HG03039 (cell line): ENCODE measurements at regions not wholly inside any gene's neighbourhood (a gene's known extent, or its start where the extent isn't known, plus 50 kb on each side); places are given as distances from the start of the nearest gene placed in this dataset.

Experiments
- ATAC-seq: cut with Tn5 transposase; IDR thresholded peaks from one replicate; pipeline ENCODE4 v1.9.1; 2021; ENCODE audit warnings: mild to moderate bottlenecking, moderate library complexity; ENCODE audit not compliant: unreplicated experiment

DNA sequence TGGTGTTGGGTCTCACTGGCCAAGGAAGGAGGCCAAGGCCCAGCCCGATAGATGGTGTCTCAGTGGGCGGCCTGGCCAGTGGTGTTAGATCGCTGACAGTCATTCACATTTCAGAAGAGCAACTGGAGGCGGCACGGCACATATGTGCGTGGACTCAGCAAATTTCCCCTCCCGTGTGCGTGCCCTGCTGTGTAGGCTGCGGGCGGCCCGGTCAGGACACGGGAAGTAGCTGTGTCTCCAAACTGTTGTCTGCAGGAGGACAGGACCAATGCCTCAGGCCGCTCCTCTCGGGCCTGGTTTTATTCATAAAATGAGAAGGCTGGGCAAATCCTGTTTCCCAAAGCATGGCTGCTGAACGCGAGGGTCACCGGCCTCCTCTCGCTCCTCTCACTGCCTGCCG, 711.7 kb downstream of the BRD1 start:
- no peak for ATAC-seq

DNA sequence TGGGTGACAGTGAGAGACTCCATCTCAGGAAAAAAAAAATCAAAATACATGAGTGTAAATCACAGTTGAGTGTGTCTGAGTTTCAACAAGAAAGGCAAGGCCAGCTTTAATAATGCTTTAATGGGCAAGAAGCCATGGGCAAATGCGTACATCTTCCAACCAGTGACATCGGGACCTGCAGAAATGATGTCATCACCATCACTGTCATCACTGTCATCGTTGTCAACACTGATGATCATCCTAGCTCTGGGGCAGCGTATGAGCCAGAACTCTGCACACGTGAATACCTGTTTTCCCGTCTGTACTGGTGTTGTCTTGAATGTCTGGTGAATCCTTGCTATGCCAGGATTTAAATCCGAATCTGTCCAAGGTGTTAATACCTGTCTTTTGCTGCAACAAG, 712.5 kb downstream of the BRD1 start:
- no peak for ATAC-seq

- ATAC-seq: no peak
These were observed 713.9 kb downstream of the BRD1 start for GRCh38 chr22:49113758-49114157.

GRCh38 chr22:49112661-49113626, 714.7 kb downstream of the BRD1 start:
- no peak for ATAC-seq

- no peak for ATAC-seq
These were observed 715.5 kb downstream of the BRD1 start for GRCh38 chr22:49112176-49112575.

DNA sequence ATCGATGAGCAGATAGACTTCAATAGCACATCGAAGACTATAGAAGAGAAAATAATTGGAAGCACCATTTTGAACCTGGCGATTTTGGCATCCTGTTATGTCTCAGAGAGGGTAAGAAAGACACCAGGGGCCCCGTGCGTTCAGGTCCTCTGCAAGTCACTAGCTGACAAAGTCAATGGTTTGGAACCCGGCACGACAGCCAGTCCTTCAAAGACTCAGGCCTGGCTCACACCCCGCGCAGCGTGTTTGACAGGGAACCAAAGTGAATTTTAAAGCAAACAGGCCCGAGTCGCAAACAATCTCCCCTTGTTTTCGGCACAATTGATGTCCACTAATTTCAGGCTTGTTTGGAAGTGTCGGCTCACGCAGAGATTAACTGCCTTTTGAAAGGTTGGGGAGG, 716.6 kb downstream of the BRD1 start:
- ATAC-seq: no peak

GRCh38 chr22:49108636-49109315, 718.9 kb downstream of the BRD1 start:
- ATAC-seq: no peak

DNA sequence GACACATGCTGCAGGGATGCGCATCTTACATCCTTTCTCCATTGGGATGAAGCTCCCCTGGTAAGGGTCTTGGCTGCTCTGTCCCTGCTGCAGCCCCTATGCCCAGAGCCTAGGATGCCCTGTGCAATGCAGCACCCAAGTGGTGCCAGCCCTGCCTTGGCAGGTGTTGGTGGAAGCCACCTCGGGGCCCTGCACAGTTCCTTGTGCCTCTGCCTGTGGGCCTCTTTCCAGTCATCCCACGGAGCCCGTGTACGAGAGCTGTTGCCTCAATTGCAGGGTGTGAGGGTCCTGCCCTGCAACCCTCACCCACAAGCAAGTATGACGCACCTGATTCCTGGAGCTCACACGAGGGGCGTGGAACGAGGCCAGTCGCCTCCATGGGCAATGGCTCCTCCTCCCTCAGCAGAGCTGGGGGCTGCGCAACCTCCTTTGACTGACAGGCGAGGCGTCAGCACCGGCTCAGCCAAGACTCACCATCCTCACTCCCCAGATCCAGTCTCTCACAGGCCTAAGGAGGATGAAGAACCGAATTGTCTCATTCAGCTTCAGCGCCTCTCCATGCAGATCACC, 719.6 kb downstream of the BRD1 start:
- ATAC-seq: no peak

DNA sequence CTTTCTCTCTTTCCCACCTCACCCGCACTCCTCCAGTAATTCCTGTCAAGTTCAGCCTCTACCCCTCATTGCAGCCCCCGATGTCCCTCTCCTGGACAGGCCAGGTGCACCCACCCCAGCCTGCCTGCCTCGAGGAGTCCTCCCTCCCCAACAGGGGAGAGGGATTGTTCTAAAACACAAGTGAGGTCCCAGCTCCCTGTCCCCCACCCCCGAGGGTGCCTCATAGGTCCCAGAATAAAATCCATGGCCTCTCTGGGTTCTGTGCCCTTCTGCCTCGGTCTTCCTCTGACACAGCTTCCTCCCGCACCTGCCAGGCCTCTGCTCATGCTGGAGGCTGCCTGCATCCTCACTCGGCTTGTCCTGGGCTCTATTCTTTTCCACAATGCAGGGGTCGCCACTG, 720.1 kb downstream of the BRD1 start:
- no peak for ATAC-seq

DNA sequence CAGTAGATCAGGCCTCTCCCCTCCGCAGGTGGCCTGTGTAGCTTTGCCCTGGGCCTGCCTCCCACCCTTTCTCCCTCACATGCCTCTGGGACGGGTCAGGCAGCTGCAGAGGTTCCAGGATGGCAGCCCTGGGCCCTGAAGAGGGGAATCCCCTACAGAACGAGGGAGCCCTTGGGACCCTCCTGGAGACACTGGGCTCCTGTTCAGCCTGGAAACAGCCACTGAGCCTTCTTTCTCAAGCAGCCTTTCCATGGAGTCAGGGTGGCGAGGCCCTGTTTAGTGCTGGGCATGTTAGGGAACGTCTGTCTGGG, 720.9 kb downstream of the BRD1 start:
- ATAC-seq: no peak

DNA sequence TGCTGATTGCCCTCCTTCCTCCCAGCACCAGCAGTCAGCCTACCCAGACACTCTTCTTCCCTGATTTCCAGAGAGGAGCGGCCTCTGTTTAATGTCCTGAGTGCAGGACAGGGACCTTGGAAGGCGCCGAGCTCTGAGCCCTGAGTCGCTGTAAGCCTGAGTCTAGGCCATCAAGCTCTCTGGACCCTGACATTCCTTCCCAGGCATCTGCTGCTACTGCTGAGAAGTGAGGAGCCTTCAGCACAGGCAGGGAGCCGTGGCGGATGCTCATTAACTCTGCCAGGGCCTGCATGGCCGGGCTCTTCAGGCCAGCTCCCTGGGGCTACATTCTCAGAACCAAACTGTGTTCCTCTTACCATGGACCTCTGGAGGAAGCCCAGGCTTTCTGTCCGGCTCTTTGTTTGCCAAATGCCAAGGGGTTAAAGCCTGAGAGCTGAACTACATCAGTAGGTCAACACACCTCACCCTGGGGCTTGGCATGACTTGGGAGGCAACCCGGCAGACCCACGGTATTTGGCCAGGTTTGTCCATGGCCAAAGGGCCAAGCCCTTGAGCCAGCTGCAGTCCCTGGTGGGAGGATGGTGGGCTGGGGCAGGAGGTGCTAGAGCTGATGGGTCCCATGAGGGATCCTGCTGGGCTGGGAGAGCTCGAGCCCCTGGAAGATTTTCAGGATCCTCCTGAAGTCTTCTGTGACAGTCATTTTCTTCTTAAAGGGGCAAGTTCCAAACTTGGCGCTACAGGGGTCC, 721.4 kb downstream of the BRD1 start:
- ATAC-seq: no peak

DNA sequence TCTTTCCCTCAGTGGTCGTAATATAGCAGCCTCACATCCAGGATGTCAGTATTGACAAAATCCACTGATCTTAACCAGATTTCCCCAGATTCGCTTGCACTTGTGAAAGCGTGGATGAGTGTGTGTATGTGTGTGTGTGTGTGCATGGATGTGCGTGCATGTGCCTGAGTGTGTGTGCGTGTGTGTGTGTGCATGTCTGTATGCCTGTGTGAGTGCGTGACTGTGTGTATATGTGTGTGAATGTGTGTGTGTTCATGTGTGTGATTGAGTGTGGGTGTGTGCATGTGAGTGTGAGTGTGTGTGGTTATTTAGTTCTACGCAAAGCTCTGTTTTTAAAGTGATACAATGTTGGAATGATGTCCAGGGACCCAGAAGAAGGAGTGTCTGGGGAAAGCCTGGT, 723.2 kb downstream of the BRD1 start:
- ATAC-seq: no peak

- ATAC-seq: no peak
These were observed 724.2 kb downstream of the BRD1 start for GRCh38 chr22:49103314-49104059.

DNA sequence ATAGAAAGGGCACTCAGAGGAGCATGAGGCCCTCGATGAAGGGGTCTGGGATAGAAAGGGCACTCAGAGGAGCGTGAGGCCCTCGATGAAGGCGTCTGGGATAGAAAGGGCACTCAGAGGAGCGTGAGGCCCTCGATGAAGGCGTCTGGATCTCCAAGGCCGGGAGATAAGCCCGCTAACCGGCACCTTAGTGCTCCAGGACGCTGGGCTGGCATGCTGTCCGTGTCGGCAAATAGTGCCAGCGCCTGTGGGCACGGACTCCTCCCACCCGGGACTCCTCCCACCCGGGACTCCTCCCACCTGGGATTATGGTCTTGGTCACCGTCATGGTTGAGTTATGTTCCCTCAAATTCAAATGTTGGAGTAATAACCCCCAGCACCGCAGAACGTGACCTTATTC, 725.3 kb downstream of the BRD1 start:
- ATAC-seq: no peak

DNA sequence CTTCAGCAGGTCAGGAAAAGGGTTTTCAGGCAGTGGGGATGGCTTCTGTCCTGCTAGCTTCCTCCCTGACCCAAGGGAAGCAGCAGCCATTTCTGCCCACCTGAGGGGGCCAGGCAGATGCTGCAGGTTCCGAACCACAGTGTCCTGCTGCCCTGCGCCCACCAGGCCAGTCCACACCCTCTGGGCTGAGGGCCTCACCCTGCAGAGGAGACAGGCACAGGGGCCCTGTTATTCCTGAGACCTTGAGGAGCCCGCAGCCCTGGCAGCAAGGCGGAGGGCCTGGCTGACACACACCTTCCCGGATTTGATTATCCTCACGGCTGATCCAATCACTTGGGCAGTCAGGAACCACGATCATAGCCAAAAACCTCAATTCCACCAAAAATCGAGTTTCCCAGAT, 725.8 kb downstream of the BRD1 start:
- no peak for ATAC-seq

- no peak for ATAC-seq
These were observed 726.4 kb downstream of the BRD1 start for GRCh38 chr22:49101225-49101624.

DNA sequence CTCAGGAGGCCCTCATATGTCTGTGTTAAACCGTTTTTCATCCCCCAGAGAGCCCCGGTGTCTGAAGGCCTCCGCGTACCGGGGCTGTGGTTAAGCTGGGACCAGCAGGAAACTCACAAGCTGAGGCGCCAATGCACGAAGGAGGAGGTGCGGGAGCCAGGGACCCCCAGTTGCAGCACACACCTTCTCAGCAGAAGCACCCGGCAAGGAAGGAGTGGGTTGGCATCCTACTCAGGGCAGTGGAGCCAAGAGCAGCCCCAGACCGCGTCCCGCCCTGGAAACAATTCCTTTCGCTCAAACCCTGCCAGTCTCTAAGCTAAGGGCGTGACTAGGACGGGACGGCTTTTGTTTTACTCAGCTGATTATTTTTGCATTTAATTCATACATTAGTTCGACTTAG, 726.9 kb downstream of the BRD1 start:
- no peak for ATAC-seq

DNA sequence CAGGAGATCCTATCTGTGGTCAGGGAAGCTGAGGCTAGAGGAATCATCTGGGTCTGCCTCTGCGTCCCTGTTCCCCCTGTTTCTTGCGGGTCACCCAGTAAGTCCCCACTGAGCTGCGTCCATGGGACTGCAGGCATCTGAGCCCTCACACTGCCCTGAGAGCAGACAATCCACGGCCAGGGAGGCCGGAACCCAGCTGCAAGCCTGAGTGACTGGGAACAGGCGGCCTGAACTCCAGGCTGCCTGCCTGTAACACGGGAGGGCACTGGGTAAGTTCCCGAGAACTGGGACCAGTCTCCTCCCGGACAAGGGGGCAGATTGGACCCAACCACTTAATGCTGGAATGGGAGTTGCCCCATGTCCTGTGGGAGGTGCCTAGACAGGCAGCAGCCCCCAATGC, 727.4 kb downstream of the BRD1 start:
- no peak for ATAC-seq

DNA sequence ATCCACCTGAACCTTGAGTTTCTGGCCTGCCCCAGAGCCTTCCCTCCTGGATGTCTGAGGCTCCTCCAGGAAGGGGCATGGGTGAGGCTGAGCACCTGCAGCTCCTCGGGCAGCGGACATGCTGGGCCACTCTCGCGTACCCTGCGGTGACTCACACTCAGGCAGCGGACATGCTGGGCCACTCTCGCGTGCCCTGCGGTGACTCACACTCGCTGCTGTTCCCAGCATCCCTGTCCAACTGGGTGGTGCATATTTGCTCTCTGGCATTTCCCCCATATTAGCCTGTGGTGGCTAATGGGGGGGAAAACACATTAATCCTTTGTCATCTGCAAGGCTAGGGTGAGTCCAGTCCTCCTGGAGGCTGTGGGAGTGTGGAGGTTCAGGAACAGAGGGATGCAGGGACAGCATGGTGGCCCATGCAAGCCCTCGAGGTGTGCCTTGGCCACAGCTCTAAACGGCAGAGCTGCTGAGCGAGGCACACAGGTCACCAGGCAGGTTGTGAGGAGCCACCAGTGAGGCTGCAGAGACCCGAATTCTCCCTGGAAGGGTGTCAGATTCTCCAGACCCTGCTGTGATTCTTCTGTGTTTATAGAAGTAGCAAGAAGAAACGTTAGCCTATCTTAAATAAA, 728.1 kb downstream of the BRD1 start:
- ATAC-seq: no peak

DNA sequence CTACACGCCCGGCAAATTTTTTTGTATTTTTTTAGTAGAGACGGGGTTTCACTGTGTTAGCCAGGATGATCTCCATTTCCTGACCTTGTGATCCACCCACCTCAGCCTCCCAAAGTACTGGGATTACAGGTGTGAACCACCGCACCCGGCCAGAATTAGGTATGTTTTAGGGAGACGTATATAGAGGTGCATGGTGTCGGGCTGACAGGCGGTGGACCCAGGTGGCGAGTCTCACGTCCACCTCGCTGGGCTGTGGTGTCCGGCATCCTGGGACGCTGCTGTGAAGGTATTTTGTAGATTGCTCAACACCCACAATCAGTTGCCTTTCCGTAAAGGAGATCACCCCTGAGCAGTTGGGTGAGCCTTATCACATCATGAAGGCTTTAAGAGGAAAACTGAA, 728.6 kb downstream of the BRD1 start:
- no peak for ATAC-seq
